Endothelial cell of umbilical vein (primary cell): ENCODE measurements at regions not wholly inside any gene's neighbourhood (a gene's known extent, or its start where the extent isn't known, plus 50 kb on each side); places are given as distances from the start of the nearest gene placed in this dataset.

Source experiments
- BruUV-seq: library from RNA; stranded (reverse); fragments of 400-500 nt; replicated peaks from 2 replicates; lab custom pipeline; 2021; lab: Mats Ljungman, UMichigan
- CTCF ChIA-PET: fragments of 300-600, 350-600 bp; sonication (Branson Sonifier 250); formaldehyde crosslinking; loops from one replicate; lab custom pipeline; 2021; ENCODE audit warnings: antibody characterized with exemption, inconsistent platforms; lab: Charles Lee
- POLR2A ChIA-PET: fragments of 300-600, 350-600 bp; sonication (Branson Sonifier 250); formaldehyde crosslinking; loops from one replicate; lab custom pipeline; 2021; ENCODE audit warnings: antibody characterized with exemption, inconsistent platforms; lab: Charles Lee
- DNase-seq: peaks from one replicate; pipeline ENCODE4 v3.0.0-alpha.2; 2011; ENCODE audit warnings: low read depth, low spot score
- FAIRE-seq: peaks from 2 replicates; lab custom pipeline; 2011; peaks lifted over from hg19 to GRCh38; lab: Jason Lieb, UNC
- H2AFZ ChIP-seq: 2 replicates; pipeline ENCODE4 v1.6.0; 2012; ENCODE audit warnings: low read depth, low read length, control low read depth, inconsistent platforms
- H3K27ac ChIP-seq: 2 replicates; pipeline ENCODE4 v1.5.1; 2011; ENCODE audit warnings: low read depth, mild to moderate bottlenecking, control low read depth, low read length, moderate library complexity; ENCODE audit not compliant: insufficient read depth
- H3K27me3 ChIP-seq, 2 experiments: 2 replicates each; pipeline versions ENCODE4 v1.6.0 to v1.6.1; 2011; ENCODE audit warnings: low read length in 2 of 2, mixed read lengths in 1 of 2; ENCODE audit not compliant: control insufficient read depth in 2 of 2, insufficient read depth in 2 of 2
- H3K36me3 ChIP-seq, 2 experiments: 2 replicates in 1 of 2; 3 replicates in 1 of 2; pipeline ENCODE4 v1.5.1; 2011; ENCODE audit warnings: low read length in 2 of 2, mild to moderate bottlenecking in 1 of 2, moderate library complexity in 1 of 2; ENCODE audit not compliant: control insufficient read depth in 2 of 2, insufficient read depth in 2 of 2; ENCODE audit errors: extremely low read depth in 1 of 2
- H3K4me1 ChIP-seq: 3 replicates; pipeline ENCODE4 v1.5.1; 2011; ENCODE audit warnings: mild to moderate bottlenecking, low read length; ENCODE audit not compliant: control insufficient read depth, insufficient read depth; ENCODE audit errors: extremely low read depth
- H3K4me2 ChIP-seq: 2 replicates; pipeline ENCODE4 v1.6.1; 2011; ENCODE audit warnings: low read length, control low read depth, mixed read lengths; ENCODE audit not compliant: insufficient read depth
- H3K4me3 ChIP-seq, 3 experiments: fragments of 200-600 bp in 1 of 3; sonication (generic), shearing (Covaris generic) in 1 of 3; replicated peaks in 1 of 3; 2 replicates each; pipeline ENCODE4 v1.5.1; 2011 to 2016; ENCODE audit warnings: control low read depth in 3 of 3, low read length in 3 of 3, mild to moderate bottlenecking in 2 of 3, inconsistent platforms in 1 of 3, low read depth in 1 of 3, moderate library complexity in 1 of 3; ENCODE audit not compliant: insufficient read depth in 1 of 3
- H3K79me2 ChIP-seq: 2 replicates; pipeline ENCODE4 v1.6.0; 2012; ENCODE audit warnings: low read length, inconsistent platforms; ENCODE audit not compliant: control insufficient read depth, insufficient read depth
- H3K9ac ChIP-seq: replicated peaks from 2 replicates; pipeline ENCODE3; 2011; ENCODE audit warnings: low read length, control low read depth; ENCODE audit not compliant: insufficient read depth; ENCODE audit errors: extremely low read depth
- H3K9me1 ChIP-seq: replicated peaks from 3 replicates; pipeline ENCODE4 v1.6.0; 2011; ENCODE audit warnings: mild to moderate bottlenecking, low read length; ENCODE audit not compliant: control insufficient read depth, insufficient read depth; ENCODE audit errors: extremely low read depth
- H3K9me3 ChIP-seq: replicated peaks from 2 replicates; pipeline ENCODE4 v1.5.1; 2012; ENCODE audit warnings: low read length, inconsistent platforms; ENCODE audit not compliant: control insufficient read depth, insufficient read depth
- H4K20me1 ChIP-seq: replicated peaks from 2 replicates; pipeline ENCODE3; 2011; ENCODE audit warnings: mild to moderate bottlenecking, low read length; ENCODE audit not compliant: control insufficient read depth, insufficient read depth; ENCODE audit errors: extremely low read depth
- EZH2 ChIP-seq: IDR thresholded peaks from 2 replicates; pipeline ENCODE4 v1.6.1; 2012; ENCODE audit warnings: borderline replicate concordance, low read depth, mild to moderate bottlenecking, moderate library complexity, low read length, inconsistent platforms; ENCODE audit not compliant: severe bottlenecking
- FOS ChIP-seq: IDR thresholded peaks from 2 replicates; pipeline ENCODE4 v1.6.1; 2011; ENCODE audit warnings: mild to moderate bottlenecking, low read length, moderate library complexity, borderline replicate concordance; ENCODE audit not compliant: insufficient read depth
- GATA2 ChIP-seq: IDR thresholded peaks from 2 replicates; pipeline ENCODE4 v1.7.0; 2011; ENCODE audit warnings: low read depth, mild to moderate bottlenecking, moderate library complexity, mixed read lengths, low read length; ENCODE audit not compliant: insufficient read length, insufficient read depth
- JUN ChIP-seq: IDR thresholded peaks from 2 replicates; pipeline ENCODE4 v1.6.1; 2011; ENCODE audit warnings: borderline replicate concordance, low read depth; ENCODE audit not compliant: insufficient read length, insufficient read depth
- MYC ChIP-seq: IDR thresholded peaks from one replicate; pipeline ENCODE4 v1.6.1; 2011; ENCODE audit warnings: mild to moderate bottlenecking, low read depth, low read length
- POLR2A ChIP-seq: IDR thresholded peaks from 2 replicates; pipeline ENCODE4 v1.6.1; 2012; ENCODE audit warnings: low read depth, mild to moderate bottlenecking, control low read depth, low read length
- POLR2AphosphoS5 ChIP-seq: IDR thresholded peaks from 2 replicates; pipeline ENCODE4 v1.6.1; 2012; ENCODE audit warnings: low read depth, mild to moderate bottlenecking, control low read depth, low read length, moderate library complexity; ENCODE audit not compliant: insufficient read depth
- dilution Hi-C: fragments of 300-500 bp; cut with MboI; formaldehyde crosslinking; loops from one replicate; pipeline ENCODE4 v1.15.0; 2019; ENCODE audit warnings: low sequenced_read_pairs; ENCODE audit not compliant: extremely low pct_ligation_motif_present
- intact Hi-C: fragments of 100-400 bp; cut with micrococcal nuclease; formaldehyde crosslinking; loops from one replicate; pipeline ENCODE4 v1.10.0; 2022
- TF ChIP-seq, protein P1 (sequence below): IDR thresholded peaks from 2 replicates; pipeline ENCODE4 v1.6.1; 2011; ENCODE audit not compliant: insufficient read depth, insufficient read length
- TF ChIP-seq, protein P2 (sequence below), 2 donors: IDR thresholded peaks; 1 replicate in 1 of 2; 2 replicates in 1 of 2; pipeline ENCODE4 v1.5.1; 2011; ENCODE audit warnings: low read length in 2 of 2, mild to moderate bottlenecking in 2 of 2, moderate library complexity in 2 of 2, control low read depth in 1 of 2, inconsistent platforms in 1 of 2, low read depth in 1 of 2; ENCODE audit not compliant: insufficient read depth in 1 of 2; ENCODE audit errors: extremely low read depth in 1 of 2

DNA sequence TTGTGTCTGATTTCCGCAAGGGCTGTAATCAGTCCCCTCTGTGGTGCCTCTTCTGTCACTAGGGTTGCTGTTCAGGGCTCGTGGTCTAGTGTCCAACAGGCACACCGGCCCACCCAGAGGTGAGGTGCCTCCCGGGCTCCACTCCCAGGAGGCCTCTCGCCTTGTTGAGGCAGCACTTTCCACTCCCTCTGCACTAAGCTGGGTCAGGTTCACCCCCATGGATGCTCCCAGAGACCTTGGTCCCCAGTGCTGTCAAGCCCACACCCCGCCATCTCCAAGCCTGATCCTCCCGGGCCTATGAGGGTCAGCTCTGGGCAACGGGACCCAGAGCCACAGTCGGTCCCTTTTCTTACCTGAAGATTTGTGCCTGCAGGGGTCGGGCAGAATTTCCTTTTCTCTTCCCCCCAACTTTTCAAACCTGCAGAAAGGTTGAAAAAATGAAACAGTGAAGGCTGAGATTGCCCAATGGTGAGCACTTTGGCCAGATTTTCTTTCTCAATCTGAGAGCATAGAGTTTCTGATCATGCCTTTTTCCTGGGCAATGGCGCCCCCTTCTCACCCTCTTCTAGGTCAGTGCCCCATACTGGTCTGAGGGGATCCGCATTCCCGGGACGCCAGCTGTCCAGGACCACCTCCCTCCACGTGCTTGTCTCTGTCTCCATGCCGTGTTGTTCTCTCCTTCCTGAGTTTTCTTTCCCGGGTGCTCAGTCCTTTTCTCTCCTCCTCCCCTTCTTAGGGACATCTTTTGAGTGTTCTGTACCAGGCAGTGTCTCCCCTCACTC lies 148.0 kb downstream of the ASB1 start:
- H3K9me3 ChIP-seq, result no peaks in the 10 kb centered on the region
- no peaks in the 10 kb centered on the region for H3K79me2 ChIP-seq
- H3K9ac ChIP-seq, result no peak overlapping the region
- H2AFZ ChIP-seq, result no peak overlapping the region
- POLR2A ChIA-PET, result no interaction called here
- DNase-seq (no peak), FAIRE-seq (no peak)
- TF ChIP-seq, protein P1, sequence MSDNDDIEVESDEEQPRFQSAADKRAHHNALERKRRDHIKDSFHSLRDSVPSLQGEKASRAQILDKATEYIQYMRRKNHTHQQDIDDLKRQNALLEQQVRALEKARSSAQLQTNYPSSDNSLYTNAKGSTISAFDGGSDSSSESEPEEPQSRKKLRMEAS, result no peak
- no peak for TF ChIP-seq POLR2A
- TF ChIP-seq, protein P2, sequence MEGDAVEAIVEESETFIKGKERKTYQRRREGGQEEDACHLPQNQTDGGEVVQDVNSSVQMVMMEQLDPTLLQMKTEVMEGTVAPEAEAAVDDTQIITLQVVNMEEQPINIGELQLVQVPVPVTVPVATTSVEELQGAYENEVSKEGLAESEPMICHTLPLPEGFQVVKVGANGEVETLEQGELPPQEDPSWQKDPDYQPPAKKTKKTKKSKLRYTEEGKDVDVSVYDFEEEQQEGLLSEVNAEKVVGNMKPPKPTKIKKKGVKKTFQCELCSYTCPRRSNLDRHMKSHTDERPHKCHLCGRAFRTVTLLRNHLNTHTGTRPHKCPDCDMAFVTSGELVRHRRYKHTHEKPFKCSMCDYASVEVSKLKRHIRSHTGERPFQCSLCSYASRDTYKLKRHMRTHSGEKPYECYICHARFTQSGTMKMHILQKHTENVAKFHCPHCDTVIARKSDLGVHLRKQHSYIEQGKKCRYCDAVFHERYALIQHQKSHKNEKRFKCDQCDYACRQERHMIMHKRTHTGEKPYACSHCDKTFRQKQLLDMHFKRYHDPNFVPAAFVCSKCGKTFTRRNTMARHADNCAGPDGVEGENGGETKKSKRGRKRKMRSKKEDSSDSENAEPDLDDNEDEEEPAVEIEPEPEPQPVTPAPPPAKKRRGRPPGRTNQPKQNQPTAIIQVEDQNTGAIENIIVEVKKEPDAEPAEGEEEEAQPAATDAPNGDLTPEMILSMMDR (IDR thresholded peaks at IDR 0.05; ENCODE audit: extremely low read depth in 1 of 2, insufficient read depth in 1 of 2, low read depth in 1 of 2, low read length in 2 of 2), result no peak
- TF ChIP-seq GATA2, result no peak
- no peak for TF ChIP-seq JUN
- TF ChIP-seq FOS, result no peak
- no peak for TF ChIP-seq POLR2AphosphoS5
- no peak for TF ChIP-seq EZH2
- TF ChIP-seq MYC, result no peak
- CTCF ChIA-PET, result interaction anchor here (1.0 to 3.8 kb wide), 8 partner anchors 22 to 371 kb away, joined by 3 to 21 read pairs (median 5); no protein-coding TSS in a partner anchor
- H3K27me3 ChIP-seq, result no peaks in the 10 kb centered on the region
- no peaks in the 10 kb centered on the region for H3K9me1 ChIP-seq
- H4K20me1 ChIP-seq, result no peaks in the 10 kb centered on the region
- no TSS peak for BruUV-seq
- no peaks in the 10 kb centered on the region for H3K36me3 ChIP-seq
- intact Hi-C loops (no loop called here), dilution Hi-C loops (no loop called here)
- H3K4me1 ChIP-seq, result no peaks in the 10 kb centered on the region
- H3K27ac ChIP-seq, result no peak overlapping the region
- H3K4me2 ChIP-seq, result no peak overlapping the region
- no peak overlapping the region for H3K4me3 ChIP-seq
